Stimulated activated CD4-positive, alpha-beta T cell treated with anti-CD3 and anti-CD28 coated beads, Interleukin-15, amount 100 ng/mL, for 24 hours (primary cell): ENCODE measurements at regions not wholly inside any gene's neighbourhood (a gene's known extent, or its start where the extent isn't known, plus 50 kb on each side); places are given as distances from the start of the nearest gene placed in this dataset.
"Not testable (repeated sequence)": the region's sequence is repeated elsewhere in the genome, so short reads cannot be mapped to it uniquely, and the experiment has no call there.

Experiments used
- DNase-seq: peaks from one replicate; pipeline ENCODE4 v3.0.0-alpha.2; 2020

- DNase-seq = not testable (repeated sequence)
Observed at GRCh38 chr14:85023866-85024265, 506.1 kb upstream of the FLRT2 start.

DNA sequence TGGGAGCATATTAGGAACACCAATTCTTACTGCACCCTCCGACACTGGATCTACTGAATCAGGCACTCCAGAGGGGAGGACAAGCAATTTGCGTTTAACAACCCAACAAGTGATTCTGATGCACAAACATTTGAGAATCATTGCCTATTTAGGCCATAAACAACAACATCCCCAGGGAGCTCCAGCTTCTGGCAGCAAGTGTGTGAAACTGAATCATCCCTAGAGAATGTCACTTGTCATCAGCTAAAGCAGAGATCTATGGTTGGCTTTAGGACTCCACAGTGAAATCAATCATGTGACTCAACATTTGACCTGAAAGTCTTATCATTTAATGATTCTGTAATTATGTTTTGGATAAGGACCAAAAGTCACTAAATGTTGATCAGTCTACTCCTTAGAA, 505.0 kb upstream of the FLRT2 start:
- DNase-seq = no peak

GRCh38 chr14:85027681-85028370, 502.1 kb upstream of the FLRT2 start:
- DNase-seq = no peak

DNA sequence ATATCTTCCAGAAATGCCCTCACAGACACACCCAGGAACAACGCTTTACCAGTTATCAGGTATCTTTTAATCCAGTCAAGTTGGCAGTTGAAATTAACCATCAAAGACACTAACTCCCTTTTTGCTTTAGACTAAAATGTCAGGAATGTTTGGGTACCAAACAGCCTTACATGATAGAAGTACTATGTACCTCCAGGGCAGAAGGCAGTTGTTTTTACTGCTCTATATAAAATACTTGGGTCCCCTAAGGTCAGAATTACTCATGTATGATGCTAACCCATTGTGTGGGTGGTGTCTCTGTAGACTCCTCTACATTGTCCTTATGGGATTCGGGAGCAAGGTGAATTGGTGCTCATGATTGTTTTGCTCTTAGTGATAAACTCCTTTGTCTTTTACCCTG, 492.5 kb upstream of the FLRT2 start:
- no peak for DNase-seq

- DNase-seq = no peak
Observed at GRCh38 chr14:85038526-85039352, 491.2 kb upstream of the FLRT2 start.

- no peak for DNase-seq
Observed at GRCh38 chr14:85039353-85039626, 490.7 kb upstream of the FLRT2 start.

GRCh38 chr14:85040046-85040685, 489.8 kb upstream of the FLRT2 start:
- no peak for DNase-seq

GRCh38 chr14:85041618-85042017, 488.3 kb upstream of the FLRT2 start:
- DNase-seq = no peak

DNA sequence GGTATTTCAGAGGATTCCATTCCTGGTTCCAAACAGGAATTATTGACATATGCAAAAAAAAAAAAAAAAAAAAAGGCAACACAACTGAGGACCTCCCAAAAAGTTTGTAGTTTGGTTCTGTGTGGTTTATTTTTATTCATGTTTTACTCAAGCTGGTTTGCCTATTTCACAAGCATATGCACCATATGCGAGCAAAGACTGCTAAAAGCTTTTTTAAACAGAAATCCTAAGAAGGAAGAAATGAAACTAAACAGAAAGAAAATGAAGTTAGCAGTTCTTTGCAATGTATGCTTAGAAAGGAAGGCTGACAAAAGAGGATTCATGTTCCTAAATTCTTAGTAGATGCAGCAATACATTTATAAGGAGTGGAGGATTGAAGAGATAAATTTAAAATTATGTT, 487.6 kb upstream of the FLRT2 start:
- DNase-seq = no peak

- DNase-seq = no peak
Observed at GRCh38 chr14:85050180-85050579, 479.8 kb upstream of the FLRT2 start.

GRCh38 chr14:85052646-85053045, 477.3 kb upstream of the FLRT2 start:
- no peak for DNase-seq

DNA sequence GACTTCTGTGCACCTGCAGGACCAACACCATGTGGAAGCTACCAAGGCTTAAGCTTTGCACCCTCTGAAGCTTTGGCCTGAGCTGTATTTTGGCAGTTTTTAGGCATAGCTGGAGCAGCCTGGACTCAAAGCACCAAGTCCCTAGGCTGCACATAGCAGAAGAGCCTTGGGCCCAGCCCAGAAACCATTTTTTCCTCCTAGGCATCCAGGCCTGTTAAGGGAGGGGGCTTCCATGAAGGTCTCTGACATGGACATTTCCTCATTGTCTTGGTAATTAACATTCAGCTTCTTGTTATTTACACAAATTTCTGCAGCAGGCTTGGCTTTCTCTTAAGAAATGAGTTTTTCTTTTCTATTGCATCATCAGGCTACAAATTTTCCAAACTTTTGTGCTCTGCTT, 475.8 kb upstream of the FLRT2 start:
- no peak for DNase-seq

DNA sequence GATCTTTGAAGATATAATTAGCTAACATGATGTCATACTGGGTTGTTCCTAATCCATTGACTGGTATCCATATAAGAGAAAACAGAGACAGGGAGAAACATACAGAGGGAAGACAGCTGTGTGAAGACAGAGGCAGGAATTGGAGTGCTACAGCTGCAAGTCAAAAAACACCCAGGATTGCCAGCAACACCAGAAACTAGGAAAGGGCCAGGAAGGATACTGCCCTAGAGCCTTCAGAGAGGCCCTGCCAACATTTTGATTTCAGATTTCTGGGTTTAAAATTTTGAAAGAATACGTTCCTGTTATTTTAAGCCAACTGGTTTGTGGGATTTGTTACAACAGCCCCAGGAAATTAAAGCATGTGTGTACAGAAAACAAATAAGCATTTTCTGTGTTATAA, 473.7 kb upstream of the FLRT2 start:
- DNase-seq = no peak

DNA sequence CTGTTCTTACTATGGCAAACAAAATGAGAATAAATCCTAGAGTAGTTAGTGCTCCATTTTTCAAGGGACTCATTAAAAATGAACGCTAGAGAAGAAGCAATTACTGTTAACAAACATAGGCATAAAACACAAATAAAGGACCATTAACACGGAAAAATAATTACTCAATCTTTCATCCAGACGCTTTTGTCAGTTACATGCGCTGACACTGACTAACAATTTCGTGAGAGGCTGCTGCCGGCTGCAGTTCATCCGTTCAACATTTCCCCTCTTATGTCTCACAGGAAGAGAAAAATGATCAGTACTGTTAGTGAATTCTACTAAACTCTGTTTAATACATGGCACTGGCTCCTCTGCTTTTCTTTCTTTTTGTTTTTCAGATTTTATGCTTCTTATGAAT, 472.7 kb upstream of the FLRT2 start:
- no peak for DNase-seq

GRCh38 chr14:85058150-85058549, 471.8 kb upstream of the FLRT2 start:
- DNase-seq = no peak

DNA sequence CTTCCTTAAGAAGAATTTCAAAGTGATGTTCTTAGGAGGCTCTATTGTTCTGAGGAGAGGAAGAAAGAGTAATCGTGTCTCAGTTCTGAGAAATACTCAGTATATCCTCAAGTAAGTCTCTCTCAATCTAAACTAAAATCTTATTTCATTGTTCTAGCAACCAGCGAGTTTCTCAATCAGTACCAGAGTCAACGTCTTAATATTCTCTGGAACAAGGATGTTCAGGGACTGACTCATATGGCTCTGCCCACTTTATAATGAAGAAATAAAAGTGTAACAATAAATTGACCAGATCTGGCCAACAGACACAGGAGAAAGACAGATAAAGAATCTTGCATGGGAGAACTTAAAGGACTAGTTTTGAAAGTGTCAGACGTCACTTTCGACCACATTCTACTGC, 469.8 kb upstream of the FLRT2 start:
- DNase-seq = no peak

DNA sequence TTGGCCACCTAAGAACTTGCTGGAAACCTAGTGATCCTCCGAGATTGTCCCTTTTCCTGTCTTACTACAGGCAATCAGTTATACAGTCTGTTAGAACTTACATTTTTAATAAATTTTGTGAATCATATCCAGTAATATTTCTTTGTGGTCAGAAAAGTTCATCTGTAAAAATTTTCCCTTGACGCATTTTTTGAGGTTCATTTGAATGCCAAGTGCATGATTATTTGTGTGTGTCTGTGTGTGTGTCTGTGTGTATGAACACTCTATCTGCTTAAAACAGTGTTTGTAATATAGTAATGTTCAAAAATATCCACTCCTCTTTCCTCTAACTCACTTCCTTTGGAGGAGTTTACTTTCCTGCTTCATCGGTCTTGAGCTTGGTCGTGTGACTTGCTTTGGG, 468.7 kb upstream of the FLRT2 start:
- no peak for DNase-seq

DNA sequence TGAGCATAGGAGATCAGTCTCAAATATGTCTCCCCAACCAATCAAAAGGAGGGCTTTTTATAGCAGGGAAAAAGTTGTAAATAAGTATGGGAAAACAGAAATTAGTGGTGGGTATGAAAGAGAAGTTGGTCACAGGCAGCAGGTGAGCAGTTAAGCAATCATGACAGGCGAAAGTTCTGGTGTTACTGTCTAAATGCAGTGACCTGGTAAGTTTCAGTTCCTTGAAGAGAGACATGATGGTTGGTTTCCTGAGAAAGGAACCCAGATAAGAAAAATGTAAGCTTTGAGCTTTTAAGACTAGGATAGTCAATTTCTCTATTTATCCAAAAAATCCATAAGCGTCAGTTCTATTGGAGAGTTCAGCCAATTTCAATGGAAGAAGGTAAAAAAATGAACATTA, 466.2 kb upstream of the FLRT2 start:
- no peak for DNase-seq

DNA sequence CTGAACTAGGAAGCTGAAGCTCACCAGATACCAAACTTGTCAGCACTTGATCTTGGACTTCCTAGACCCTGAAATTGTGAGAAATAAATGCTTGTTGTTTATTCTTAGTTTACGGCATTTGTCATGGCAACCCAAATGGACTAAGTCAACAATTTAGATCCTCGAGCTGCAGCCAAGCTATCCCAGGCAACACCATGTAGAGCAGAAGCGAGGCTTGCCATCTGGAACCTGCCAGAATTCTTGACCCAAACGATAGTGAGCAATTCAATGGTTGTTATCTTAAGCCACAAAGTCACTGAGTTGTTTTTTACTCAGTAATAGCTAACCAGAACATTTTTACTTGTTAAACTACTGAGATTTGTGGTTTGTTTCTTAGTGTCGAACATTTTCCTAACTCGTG, 458.5 kb upstream of the FLRT2 start:
- no peak for DNase-seq

- DNase-seq = no peak
Observed at GRCh38 chr14:85074955-85075354, 455.0 kb upstream of the FLRT2 start.

DNA sequence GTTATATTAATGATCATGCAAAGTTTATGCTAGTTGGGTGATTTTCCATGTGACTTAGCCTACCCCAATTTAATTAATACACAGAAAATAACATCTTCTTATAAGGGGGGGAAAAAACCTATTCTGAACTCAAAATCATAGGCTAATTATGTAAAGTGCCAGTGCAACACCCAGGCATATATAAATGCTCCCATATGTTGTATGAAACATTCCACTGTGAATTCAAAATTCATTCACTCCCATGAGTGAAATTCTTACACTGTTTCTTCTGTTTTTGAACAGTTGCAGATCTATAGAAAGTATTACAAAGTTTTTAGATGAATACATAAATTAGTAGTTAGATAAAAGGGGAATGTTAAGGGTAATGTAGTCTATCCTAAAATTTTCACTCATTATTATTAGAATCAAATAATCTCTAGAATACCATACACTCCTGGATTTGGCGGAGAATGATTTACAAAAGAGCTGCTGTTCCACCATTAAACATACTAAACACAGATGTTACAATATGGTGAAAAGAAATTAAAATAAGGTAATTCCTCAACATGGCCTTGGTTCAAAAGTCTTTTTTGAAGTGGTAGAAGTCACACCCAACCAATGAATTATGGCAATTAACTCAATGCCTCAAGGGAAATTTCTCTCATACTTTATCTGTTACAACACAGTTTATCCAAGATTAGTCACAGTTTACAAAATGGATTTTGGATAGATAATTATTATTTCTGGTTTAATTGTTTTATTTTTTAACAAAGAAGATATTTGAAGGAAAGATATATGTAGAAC, 454.1 kb upstream of the FLRT2 start:
- DNase-seq = no peak

DNA sequence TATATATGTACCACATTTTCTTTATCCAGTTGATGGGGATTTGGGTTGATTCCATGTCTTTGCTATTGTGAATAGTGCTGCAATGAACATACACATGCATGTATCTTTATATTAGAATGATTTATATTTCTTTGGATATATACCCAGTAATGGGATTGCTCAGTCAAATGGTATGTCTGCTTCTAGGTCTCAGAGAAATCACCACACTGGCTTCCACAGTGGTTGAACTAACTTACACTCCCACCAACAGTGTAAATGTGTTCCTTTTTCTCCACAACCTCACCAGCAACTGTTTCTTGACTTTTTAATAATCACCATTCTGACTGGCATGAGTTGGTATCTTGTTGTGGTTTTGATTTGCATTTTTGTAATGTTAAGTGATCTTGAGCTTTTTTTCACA, 452.2 kb upstream of the FLRT2 start:
- not testable (repeated sequence) for DNase-seq
